ENCODE measurements at regions not wholly inside any gene's neighbourhood (a gene's known extent, or its start where the extent isn't known, plus 50 kb on each side); places are given as distances from the start of the nearest gene placed in this dataset.

- intact Hi-C loops (cut with DNase I; ENCODE audit: low total_unique reads), result no loop called here
- 86 to 92% methylated on average over 4 of the region's 4 CpGs for WGBS, 2 donors
- H3K9me3 ChIP-seq, result no peaks in the 10 kb centered on the region
- no peaks in the 10 kb centered on the region for H3K36me3 ChIP-seq (ENCODE audit: low read depth, missing control alignments)
- no peak overlapping the region for H3K27ac ChIP-seq
- H3K27me3 ChIP-seq, result no peaks in the 10 kb centered on the region
- no peak overlapping the region for H3K4me3 ChIP-seq
- DNase-seq, result no peak
- TF ChIP-seq POLR2A (IDR thresholded peaks at IDR 0.05), result no peak
- TF ChIP-seq, protein P1, sequence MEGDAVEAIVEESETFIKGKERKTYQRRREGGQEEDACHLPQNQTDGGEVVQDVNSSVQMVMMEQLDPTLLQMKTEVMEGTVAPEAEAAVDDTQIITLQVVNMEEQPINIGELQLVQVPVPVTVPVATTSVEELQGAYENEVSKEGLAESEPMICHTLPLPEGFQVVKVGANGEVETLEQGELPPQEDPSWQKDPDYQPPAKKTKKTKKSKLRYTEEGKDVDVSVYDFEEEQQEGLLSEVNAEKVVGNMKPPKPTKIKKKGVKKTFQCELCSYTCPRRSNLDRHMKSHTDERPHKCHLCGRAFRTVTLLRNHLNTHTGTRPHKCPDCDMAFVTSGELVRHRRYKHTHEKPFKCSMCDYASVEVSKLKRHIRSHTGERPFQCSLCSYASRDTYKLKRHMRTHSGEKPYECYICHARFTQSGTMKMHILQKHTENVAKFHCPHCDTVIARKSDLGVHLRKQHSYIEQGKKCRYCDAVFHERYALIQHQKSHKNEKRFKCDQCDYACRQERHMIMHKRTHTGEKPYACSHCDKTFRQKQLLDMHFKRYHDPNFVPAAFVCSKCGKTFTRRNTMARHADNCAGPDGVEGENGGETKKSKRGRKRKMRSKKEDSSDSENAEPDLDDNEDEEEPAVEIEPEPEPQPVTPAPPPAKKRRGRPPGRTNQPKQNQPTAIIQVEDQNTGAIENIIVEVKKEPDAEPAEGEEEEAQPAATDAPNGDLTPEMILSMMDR (IDR thresholded peaks at IDR 0.05), result no peak
- peaks cover 7% of the 10 kb centered on the region for H3K4me1 ChIP-seq
Observed at GRCh38 chr2:134163336-134163735, 90.5 kb upstream of the MGAT5 start.

- Histone ChIP-seq H3K27ac (no peak overlapping the region), H3K36me3 (ENCODE audit: low read depth, missing control alignments) (no peaks in the 10 kb centered on the region), H3K4me1 (peaks cover 7% of the 10 kb centered on the region), H3K27me3 (no peaks in the 10 kb centered on the region), H3K4me3 (no peak overlapping the region), H3K9me3 (no peaks in the 10 kb centered on the region)
- intact Hi-C loops (cut with DNase I; ENCODE audit: low total_unique reads), result no loop called here
- no peak for TF ChIP-seq POLR2A (IDR thresholded peaks at IDR 0.05)
- TF ChIP-seq, protein P1 (IDR thresholded peaks at IDR 0.05), result no peak
- DNase-seq, result no peak
Observed at GRCh38 chr2:134164306-134164705, 89.6 kb upstream of the MGAT5 start.

- TF ChIP-seq, protein P1 (IDR thresholded peaks at IDR 0.05), result no peak
- TF ChIP-seq POLR2A (IDR thresholded peaks at IDR 0.05), result no peak
- WGBS, 2 donors, result 93 to 98% methylated on average over 3 of the region's 3 CpGs
Observed at GRCh38 chr2:134167015-134167414, 86.9 kb upstream of the MGAT5 start.

GRCh38 chr2:134169788-134170187 is 84.1 kb upstream of the MGAT5 start:
- H3K4me3 ChIP-seq, result no peak overlapping the region
- 91 to 95% methylated on average over 3 of the region's 3 CpGs for WGBS, 2 donors
- intact Hi-C loops (cut with DNase I; ENCODE audit: low total_unique reads), result no loop called here
- TF ChIP-seq, protein P1 (IDR thresholded peaks at IDR 0.05), result no peak
- no peak for TF ChIP-seq POLR2A (IDR thresholded peaks at IDR 0.05)
- no peaks in the 10 kb centered on the region for H3K4me1 ChIP-seq
- H3K36me3 ChIP-seq (ENCODE audit: low read depth, missing control alignments), result no peaks in the 10 kb centered on the region
- no peak for DNase-seq
- H3K27ac ChIP-seq, result no peak overlapping the region
- H3K9me3 ChIP-seq, result no peaks in the 10 kb centered on the region
- H3K27me3 ChIP-seq, result no peaks in the 10 kb centered on the region

More at GRCh38 chr2:134167015-134167414, 86.9 kb upstream of the MGAT5 start:
- intact Hi-C loops (cut with DNase I; ENCODE audit: low total_unique reads), result no loop called here
- DNase-seq, result no peak
- H3K36me3 ChIP-seq (ENCODE audit: low read depth, missing control alignments), result no peaks in the 10 kb centered on the region
- no peaks in the 10 kb centered on the region for H3K27me3 ChIP-seq
- no peak overlapping the region for H3K27ac ChIP-seq
- no peak overlapping the region for H3K4me3 ChIP-seq
- no peaks in the 10 kb centered on the region for H3K9me3 ChIP-seq
- no peaks in the 10 kb centered on the region for H3K4me1 ChIP-seq

DNA sequence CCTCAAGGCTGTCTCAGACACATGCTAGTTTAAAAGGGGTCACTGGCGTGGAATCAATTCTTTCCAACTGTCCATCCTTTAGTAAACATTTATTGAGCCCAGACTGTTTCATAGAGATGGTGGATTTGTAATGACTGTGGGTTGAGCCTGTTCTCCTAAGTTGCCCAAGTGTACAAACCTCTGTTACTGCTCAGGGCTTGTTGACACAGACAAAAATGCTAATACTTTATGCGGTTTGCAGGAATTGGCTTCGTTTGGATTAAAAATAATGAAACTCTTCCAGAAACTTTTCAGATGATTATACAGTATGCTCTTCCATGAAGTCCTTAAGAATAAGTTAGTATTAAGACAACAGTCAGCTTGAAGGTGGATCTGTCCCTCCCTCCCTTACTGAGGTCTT is 83.6 kb upstream of the MGAT5 start:
- no peaks in the 10 kb centered on the region for H3K4me1 ChIP-seq
- intact Hi-C loops (cut with DNase I; ENCODE audit: low total_unique reads), result no loop called here
- no peaks in the 10 kb centered on the region for H3K36me3 ChIP-seq (ENCODE audit: low read depth, missing control alignments)
- H3K9me3 ChIP-seq, result no peaks in the 10 kb centered on the region
- H3K27ac ChIP-seq, result no peak overlapping the region
- no peak for DNase-seq
- H3K27me3 ChIP-seq, result no peaks in the 10 kb centered on the region
- H3K4me3 ChIP-seq, result no peak overlapping the region
- 66 to 71% methylated on average over 3 of the region's 3 CpGs for whole genome bisulfite sequencing, 2 donors
- no peak for TF ChIP-seq POLR2A (IDR thresholded peaks at IDR 0.05)
- TF ChIP-seq, protein P1 (IDR thresholded peaks at IDR 0.05), result no peak
